ENCODE measurements at regions not wholly inside any gene's neighbourhood (a gene's known extent, or its start where the extent isn't known, plus 50 kb on each side); places are given as distances from the start of the nearest gene placed in this dataset.

DNA sequence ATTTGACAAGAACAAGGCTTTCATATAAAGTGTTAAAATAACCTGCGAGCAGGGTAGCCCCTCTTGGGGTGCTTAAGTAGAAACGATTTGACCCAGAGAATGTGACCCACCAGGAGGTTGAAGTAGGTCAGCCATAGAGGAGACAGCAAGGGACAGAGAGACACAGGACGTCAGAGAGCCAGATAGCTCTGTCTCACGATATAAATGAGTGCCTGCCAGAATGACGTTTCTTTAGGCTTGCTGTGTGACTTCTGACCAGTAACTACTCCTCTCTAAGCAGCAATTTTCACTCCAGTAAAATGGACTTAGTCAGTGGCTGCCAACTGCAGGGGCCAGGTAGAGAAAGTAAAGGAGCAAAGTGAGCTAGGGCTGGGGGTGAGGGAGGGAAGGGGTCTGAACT, 473.0 kb upstream of the C16orf82 start:
- Histone ChIP-seq H3K79me2 (ENCODE audit: control insufficient read depth, insufficient read depth, low read length) (no peaks in the 10 kb centered on the region), H3K9me3 (replicated peaks; ENCODE audit: control insufficient read depth, insufficient read depth, low read depth, low read length) (no peaks in the 10 kb centered on the region), H3K9ac (ENCODE audit: insufficient read depth in 1 of 2, low read depth in 2 of 2, low read length in 2 of 2) (no peak overlapping the region), H3K4me2 (ENCODE audit: insufficient read depth, low read length) (no peak overlapping the region), H3K27me3 (ENCODE audit: control insufficient read depth in 2 of 2, insufficient read depth in 2 of 2, low read length in 2 of 2) (no peaks in the 10 kb centered on the region), H2AFZ (ENCODE audit: low read depth, low read length) (no peak overlapping the region), H3K27ac (ENCODE audit: extremely low read depth, low read depth, low read length) (no peak overlapping the region), H3K4me1 (replicated peaks in 1 of 2; ENCODE audit: control insufficient read depth in 2 of 2, insufficient read depth in 2 of 2, low read length in 2 of 2) (no peaks in the 10 kb centered on the region), H3K36me3 (ENCODE audit: control insufficient read depth, insufficient read depth, low read length) (no peaks in the 10 kb centered on the region), H4K20me1 (replicated peaks; ENCODE audit: control insufficient read depth, insufficient read depth, low read length) (no peaks in the 10 kb centered on the region), H3K9me1 (ENCODE audit: control insufficient read depth, insufficient read depth, low read length) (no peaks in the 10 kb centered on the region), H3K4me3 (no peak overlapping the region)
- no TSS peak for BruUV-seq (replicated peaks)
- no peak for TF ChIP-seq POLR2A (conservative IDR thresholded peaks at IDR 0.05)
- TF ChIP-seq, protein P1, sequence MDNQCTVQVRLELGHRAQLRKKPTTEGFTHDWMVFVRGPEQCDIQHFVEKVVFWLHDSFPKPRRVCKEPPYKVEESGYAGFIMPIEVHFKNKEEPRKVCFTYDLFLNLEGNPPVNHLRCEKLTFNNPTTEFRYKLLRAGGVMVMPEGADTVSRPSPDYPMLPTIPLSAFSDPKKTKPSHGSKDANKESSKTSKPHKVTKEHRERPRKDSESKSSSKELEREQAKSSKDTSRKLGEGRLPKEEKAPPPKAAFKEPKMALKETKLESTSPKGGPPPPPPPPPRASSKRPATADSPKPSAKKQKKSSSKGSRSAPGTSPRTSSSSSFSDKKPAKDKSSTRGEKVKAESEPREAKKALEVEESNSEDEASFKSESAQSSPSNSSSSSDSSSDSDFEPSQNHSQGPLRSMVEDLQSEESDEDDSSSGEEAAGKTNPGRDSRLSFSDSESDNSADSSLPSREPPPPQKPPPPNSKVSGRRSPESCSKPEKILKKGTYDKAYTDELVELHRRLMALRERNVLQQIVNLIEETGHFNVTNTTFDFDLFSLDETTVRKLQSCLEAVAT (IDR thresholded peaks at IDR 0.05): no peak
- no peak for TF ChIP-seq TAF1 (IDR thresholded peaks at IDR 0.05; ENCODE audit: control insufficient read depth, extremely low read depth, insufficient read depth, low read length, severe bottlenecking)
- no peak for TF ChIP-seq SMAD1 (IDR thresholded peaks at IDR 0.05; ENCODE audit: low read depth, low read length, partially characterized antibody)
- no peak for TF ChIP-seq ZSCAN32 (CRISPR knock-in tag; IDR thresholded peaks at IDR 0.05)
- 0% methylated on average over 5 of the region's 5 CpGs for WGBS (ENCODE audit: insufficient coverage, low coverage, missing lambda C conversion rate)
- ChIA-PET POLR2A (no interaction called here), CTCF (ENCODE audit: low intra/inter-chr PET ratio) (no interaction called here)
- ATAC-seq (no peak), DNase-seq (ENCODE audit: extremely low read depth in 1 of 4, low spot score in 3 of 4) (no peak), FAIRE-seq (no peak)
- in situ Hi-C loops (cut with MboI): no loop called here
- intact Hi-C loops (cut with micrococcal nuclease): no loop called here

DNA sequence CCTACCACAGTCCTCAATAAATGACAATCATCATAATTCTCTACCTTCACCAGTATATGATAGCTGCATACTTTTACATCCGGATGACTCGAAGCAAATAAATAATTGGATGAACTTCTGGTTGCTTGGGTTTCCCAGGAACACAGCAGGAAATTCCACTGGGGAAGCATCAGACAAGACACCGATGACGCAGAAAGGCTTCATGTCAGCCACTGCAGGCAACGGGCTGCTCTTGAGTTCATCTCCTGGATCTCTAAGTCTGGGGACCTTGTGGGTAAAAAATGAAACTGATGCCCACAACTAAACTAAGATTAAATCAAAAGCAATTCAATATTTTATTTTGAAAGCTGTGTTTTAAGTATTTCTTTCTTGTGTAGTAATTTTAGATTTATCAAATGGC, 472.1 kb upstream of the C16orf82 start:
- intact Hi-C loops (cut with micrococcal nuclease) (no loop called here), in situ Hi-C loops (cut with MboI) (no loop called here)
- WGBS (ENCODE audit: insufficient coverage, low coverage, missing lambda C conversion rate): 2% methylated on average over 5 of the region's 5 CpGs
- POLR2A ChIA-PET: interaction anchor here (0.5 to 1.0 kb wide), 4 partner anchors 9 to 18 kb away, joined by 3 to 5 read pairs (median 3); no protein-coding TSS in a partner anchor
- ATAC-seq (no peak), FAIRE-seq (no peak), DNase-seq (ENCODE audit: extremely low read depth in 1 of 4, low spot score in 3 of 4) (no peak)
- H3K9ac ChIP-seq (ENCODE audit: insufficient read depth in 1 of 2, low read depth in 2 of 2, low read length in 2 of 2): no peak overlapping the region
- H3K36me3 ChIP-seq (ENCODE audit: control insufficient read depth, insufficient read depth, low read length): no peaks in the 10 kb centered on the region
- no peak overlapping the region for H2AFZ ChIP-seq (ENCODE audit: low read depth, low read length)
- H3K4me1 ChIP-seq (replicated peaks in 1 of 2; ENCODE audit: control insufficient read depth in 2 of 2, insufficient read depth in 2 of 2, low read length in 2 of 2): no peaks in the 10 kb centered on the region
- BruUV-seq (replicated peaks): no TSS peak
- no peaks in the 10 kb centered on the region for H3K9me3 ChIP-seq (replicated peaks; ENCODE audit: control insufficient read depth, insufficient read depth, low read depth, low read length)
- H3K27ac ChIP-seq (ENCODE audit: extremely low read depth, low read depth, low read length): no peak overlapping the region
- H3K27me3 ChIP-seq (ENCODE audit: control insufficient read depth in 2 of 2, insufficient read depth in 2 of 2, low read length in 2 of 2): no peaks in the 10 kb centered on the region
- no peak overlapping the region for H3K4me2 ChIP-seq (ENCODE audit: insufficient read depth, low read length)
- no peaks in the 10 kb centered on the region for H3K79me2 ChIP-seq (ENCODE audit: control insufficient read depth, insufficient read depth, low read length)
- H3K9me1 ChIP-seq (ENCODE audit: control insufficient read depth, insufficient read depth, low read length): no peaks in the 10 kb centered on the region
- H3K4me3 ChIP-seq: no peak overlapping the region
- H4K20me1 ChIP-seq (replicated peaks; ENCODE audit: control insufficient read depth, insufficient read depth, low read length): no peaks in the 10 kb centered on the region
- CTCF ChIA-PET (ENCODE audit: low intra/inter-chr PET ratio): no interaction called here
- TF ChIP-seq, protein P2, sequence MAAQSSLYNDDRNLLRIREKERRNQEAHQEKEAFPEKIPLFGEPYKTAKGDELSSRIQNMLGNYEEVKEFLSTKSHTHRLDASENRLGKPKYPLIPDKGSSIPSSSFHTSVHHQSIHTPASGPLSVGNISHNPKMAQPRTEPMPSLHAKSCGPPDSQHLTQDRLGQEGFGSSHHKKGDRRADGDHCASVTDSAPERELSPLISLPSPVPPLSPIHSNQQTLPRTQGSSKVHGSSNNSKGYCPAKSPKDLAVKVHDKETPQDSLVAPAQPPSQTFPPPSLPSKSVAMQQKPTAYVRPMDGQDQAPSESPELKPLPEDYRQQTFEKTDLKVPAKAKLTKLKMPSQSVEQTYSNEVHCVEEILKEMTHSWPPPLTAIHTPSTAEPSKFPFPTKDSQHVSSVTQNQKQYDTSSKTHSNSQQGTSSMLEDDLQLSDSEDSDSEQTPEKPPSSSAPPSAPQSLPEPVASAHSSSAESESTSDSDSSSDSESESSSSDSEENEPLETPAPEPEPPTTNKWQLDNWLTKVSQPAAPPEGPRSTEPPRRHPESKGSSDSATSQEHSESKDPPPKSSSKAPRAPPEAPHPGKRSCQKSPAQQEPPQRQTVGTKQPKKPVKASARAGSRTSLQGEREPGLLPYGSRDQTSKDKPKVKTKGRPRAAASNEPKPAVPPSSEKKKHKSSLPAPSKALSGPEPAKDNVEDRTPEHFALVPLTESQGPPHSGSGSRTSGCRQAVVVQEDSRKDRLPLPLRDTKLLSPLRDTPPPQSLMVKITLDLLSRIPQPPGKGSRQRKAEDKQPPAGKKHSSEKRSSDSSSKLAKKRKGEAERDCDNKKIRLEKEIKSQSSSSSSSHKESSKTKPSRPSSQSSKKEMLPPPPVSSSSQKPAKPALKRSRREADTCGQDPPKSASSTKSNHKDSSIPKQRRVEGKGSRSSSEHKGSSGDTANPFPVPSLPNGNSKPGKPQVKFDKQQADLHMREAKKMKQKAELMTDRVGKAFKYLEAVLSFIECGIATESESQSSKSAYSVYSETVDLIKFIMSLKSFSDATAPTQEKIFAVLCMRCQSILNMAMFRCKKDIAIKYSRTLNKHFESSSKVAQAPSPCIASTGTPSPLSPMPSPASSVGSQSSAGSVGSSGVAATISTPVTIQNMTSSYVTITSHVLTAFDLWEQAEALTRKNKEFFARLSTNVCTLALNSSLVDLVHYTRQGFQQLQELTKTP (IDR thresholded peaks at IDR 0.05; ENCODE audit: low read depth in 1 of 2, partially characterized antibody in 2 of 2): no peak
